ENCODE measurements at regions not wholly inside any gene's neighbourhood (a gene's known extent, or its start where the extent isn't known, plus 50 kb on each side); places are given as distances from the start of the nearest gene placed in this dataset.

DNA sequence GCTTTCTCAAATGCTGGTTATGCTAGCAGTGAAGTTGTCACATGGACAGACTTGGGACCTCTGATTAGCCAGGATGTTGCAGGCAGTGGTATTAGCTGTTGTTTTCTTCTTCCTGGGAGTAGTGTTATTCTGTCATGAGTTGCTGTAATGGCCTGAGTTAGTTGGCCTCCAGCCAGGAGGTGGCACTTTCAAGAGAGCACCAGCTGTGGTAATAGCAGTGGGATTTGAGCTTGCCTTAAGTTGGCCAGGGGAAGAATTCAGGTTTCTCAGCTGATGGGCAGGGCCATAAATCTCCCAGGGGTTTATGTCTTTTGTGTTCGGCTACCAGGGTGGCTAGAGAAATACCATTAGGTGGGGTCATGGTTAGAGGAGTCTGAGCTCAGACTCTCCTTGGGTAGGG is 132.6 kb downstream of the GLUD2 start:
- no peak for TF ChIP-seq SIN3A (IDR thresholded peaks at IDR 0.05; ENCODE audit: borderline replicate concordance, insufficient read depth, low read length)
- no peak for TF ChIP-seq FOXP2 (optimal IDR thresholded peaks at IDR 0.05; ENCODE audit: borderline replicate concordance, extremely low read depth, extremely low read length, insufficient read depth)

DNA sequence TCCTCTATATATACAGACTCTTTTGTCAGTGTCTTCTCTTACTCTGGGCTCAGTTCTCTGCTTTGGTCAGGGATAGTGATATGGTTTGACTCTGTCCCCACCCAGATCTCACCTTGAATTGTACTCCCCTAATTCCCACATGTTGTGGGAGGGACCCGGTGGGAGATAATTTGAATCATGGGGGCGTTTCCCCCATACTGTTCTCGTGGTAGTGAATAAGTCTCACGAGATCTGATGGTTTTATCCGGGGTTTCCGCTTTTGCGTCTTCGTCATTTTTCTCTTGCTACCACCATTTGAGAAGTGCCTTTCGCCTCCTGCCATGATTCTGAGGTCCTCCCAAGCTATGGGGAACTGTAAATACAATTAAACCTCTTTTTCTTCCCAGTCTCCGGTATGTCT is 144.4 kb downstream of the GLUD2 start:
- TF ChIP-seq POLR2AphosphoS5 (IDR thresholded peaks at IDR 0.05; ENCODE audit: low read depth, low read length) (no peak), TAF1 (IDR thresholded peaks at IDR 0.05; ENCODE audit: borderline replicate concordance, insufficient read depth, low read length) (no peak), REST (IDR thresholded peaks at IDR 0.05; ENCODE audit: insufficient read depth in 1 of 2, low read depth in 2 of 2, low read length in 2 of 2) (no peak), SIN3A (IDR thresholded peaks at IDR 0.05; ENCODE audit: borderline replicate concordance, insufficient read depth, low read length) (no peak), FOXP2 (optimal IDR thresholded peaks at IDR 0.05; ENCODE audit: borderline replicate concordance, extremely low read depth, extremely low read length, insufficient read depth) (no peak)

GRCh38 chrX:121195719-121196118 is 148.3 kb downstream of the GLUD2 start:
- TF ChIP-seq TAF1 (IDR thresholded peaks at IDR 0.05; ENCODE audit: borderline replicate concordance, insufficient read depth, low read length) (no peak), SIN3A (IDR thresholded peaks at IDR 0.05; ENCODE audit: borderline replicate concordance, insufficient read depth, low read length) (no peak), FOXP2 (optimal IDR thresholded peaks at IDR 0.05; ENCODE audit: borderline replicate concordance, extremely low read depth, extremely low read length, insufficient read depth) (no peak), REST (IDR thresholded peaks at IDR 0.05; ENCODE audit: insufficient read depth in 1 of 2, low read depth in 2 of 2, low read length in 2 of 2) (no peak), POLR2AphosphoS5 (IDR thresholded peaks at IDR 0.05; ENCODE audit: low read depth, low read length) (no peak)

DNA sequence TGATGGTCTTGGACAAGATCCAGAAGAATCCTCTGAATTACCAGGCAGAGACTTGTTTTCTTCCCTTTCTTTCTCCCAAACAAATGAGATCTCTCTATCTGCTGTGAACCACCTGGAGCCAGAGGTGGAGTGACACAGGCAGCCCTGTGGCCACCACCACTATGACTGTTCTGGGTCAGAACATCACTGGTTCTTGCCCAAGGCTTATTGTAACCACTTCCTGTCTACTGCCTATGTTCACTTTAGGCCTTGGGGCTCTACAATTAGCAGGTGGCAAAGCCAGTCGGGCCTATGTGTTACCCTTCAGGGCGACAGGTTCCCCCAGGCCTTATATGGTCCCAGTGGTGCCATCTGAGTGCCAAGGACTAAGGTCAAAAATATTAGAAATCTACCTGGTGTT is 161.2 kb downstream of the GLUD2 start:
- TF ChIP-seq TAF1 (IDR thresholded peaks at IDR 0.05; ENCODE audit: borderline replicate concordance, insufficient read depth, low read length) (no peak), POLR2AphosphoS5 (IDR thresholded peaks at IDR 0.05; ENCODE audit: low read depth, low read length) (no peak), REST (IDR thresholded peaks at IDR 0.05; ENCODE audit: insufficient read depth in 1 of 2, low read depth in 2 of 2, low read length in 2 of 2) (no peak), FOXP2 (optimal IDR thresholded peaks at IDR 0.05; ENCODE audit: borderline replicate concordance, extremely low read depth, extremely low read length, insufficient read depth) (no peak), SIN3A (IDR thresholded peaks at IDR 0.05; ENCODE audit: borderline replicate concordance, insufficient read depth, low read length) (no peak)

GRCh38 chrX:121216641-121217374 is 169.4 kb downstream of the GLUD2 start:
- TF ChIP-seq SIN3A (IDR thresholded peaks at IDR 0.05; ENCODE audit: borderline replicate concordance, insufficient read depth, low read length): no peak
- no peak for TF ChIP-seq FOXP2 (optimal IDR thresholded peaks at IDR 0.05; ENCODE audit: borderline replicate concordance, extremely low read depth, extremely low read length, insufficient read depth)
- no peak for TF ChIP-seq POLR2AphosphoS5 (IDR thresholded peaks at IDR 0.05; ENCODE audit: low read depth, low read length)
- TF ChIP-seq REST (IDR thresholded peaks at IDR 0.05; ENCODE audit: insufficient read depth in 1 of 2, low read depth in 2 of 2, low read length in 2 of 2): no peak
- TF ChIP-seq TAF1 (IDR thresholded peaks at IDR 0.05; ENCODE audit: borderline replicate concordance, insufficient read depth, low read length): no peak

Data from PFSK-1 (cell line).